ENCODE measurements at regions not wholly inside any gene's neighbourhood (a gene's known extent, or its start where the extent isn't known, plus 50 kb on each side); places are given as distances from the start of the nearest gene placed in this dataset.

DNA sequence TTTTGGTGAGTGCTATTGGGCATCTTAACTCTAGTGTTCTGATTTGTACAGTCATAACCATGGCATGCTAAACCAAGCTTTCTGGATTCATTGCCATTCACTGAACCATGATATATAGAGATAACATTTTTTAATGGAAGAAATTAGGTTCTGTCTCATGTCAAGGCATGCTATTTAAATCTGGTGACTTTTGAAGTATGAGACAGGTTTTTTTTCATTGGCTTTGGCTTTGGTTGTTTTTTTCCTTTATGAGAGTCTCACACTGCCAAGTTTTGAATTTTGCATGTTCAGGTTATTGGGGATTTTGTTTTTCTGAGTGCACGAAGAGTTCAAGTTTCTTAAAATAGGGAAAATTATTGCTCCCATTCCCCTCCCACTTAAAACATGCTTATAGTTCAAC, 141.3 kb upstream of the ADAMTS5 start:
- no peak for DNase-seq (ENCODE audit: low spot score)

DNA sequence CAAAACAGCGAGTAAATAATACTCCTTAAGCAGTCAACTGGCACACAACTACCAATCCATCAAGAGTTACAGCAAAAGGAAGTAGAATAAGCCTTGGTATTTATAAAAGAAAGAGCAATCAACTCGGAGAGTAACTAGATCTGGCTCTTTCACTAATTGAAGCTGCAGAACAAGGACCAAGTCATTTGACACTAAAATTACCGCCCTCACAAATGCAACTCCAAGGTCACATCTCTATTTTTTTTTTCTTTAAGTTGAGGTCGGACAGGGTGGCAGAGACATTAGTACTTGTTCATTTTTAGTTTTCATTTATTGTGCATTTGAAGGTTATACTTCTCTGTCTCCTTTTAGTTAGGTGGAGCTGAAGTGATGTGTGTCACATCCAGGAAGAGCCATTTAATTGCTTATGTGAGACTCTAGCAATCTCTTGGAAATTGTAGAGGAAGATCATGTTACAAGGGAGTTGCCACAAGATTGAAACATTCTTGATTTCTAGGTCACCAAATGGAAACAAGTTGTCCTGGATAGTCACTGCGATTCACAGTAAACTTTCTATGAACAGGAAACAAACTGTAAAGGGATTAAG, 138.1 kb upstream of the ADAMTS5 start:
- no peak for DNase-seq (ENCODE audit: low spot score)

DNA sequence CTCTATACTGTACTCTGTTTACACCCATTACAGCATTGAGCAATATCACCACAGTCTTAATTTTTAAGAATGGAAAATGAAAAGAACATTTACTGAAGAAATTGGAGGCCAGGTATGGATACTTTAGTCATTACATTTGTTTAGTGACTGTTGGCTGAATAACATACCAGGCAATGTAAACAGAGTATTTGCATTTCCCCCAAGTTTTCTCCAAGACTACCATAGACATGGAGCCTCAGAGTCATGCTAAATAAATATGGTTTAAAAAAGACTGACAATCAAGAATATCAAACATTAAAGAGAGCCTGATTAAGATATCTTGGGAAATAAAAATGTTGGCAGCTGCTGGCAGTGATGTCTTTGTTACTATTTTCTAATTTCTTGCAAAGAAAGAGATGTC, 136.9 kb upstream of the ADAMTS5 start:
- no peak for DNase-seq (ENCODE audit: low spot score)

DNA sequence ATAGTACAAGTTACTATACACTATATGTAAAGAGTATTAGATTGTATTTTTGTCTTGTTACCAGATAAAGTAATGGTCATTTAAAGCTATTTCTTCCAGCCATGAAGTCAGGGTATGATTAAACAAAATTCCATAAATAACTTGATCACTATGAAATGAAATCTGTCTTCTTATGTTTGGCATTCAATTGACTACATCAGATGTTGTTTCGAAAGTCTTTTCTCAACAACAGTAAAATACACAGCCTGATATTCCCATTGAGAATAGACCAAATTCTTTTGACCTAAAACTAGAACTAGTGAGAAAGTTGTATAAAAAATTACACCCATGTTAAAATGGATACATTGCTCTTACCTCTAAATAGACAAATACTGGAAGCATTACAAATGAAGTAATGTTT, 134.6 kb upstream of the ADAMTS5 start:
- no peak for DNase-seq (ENCODE audit: low spot score)

DNA sequence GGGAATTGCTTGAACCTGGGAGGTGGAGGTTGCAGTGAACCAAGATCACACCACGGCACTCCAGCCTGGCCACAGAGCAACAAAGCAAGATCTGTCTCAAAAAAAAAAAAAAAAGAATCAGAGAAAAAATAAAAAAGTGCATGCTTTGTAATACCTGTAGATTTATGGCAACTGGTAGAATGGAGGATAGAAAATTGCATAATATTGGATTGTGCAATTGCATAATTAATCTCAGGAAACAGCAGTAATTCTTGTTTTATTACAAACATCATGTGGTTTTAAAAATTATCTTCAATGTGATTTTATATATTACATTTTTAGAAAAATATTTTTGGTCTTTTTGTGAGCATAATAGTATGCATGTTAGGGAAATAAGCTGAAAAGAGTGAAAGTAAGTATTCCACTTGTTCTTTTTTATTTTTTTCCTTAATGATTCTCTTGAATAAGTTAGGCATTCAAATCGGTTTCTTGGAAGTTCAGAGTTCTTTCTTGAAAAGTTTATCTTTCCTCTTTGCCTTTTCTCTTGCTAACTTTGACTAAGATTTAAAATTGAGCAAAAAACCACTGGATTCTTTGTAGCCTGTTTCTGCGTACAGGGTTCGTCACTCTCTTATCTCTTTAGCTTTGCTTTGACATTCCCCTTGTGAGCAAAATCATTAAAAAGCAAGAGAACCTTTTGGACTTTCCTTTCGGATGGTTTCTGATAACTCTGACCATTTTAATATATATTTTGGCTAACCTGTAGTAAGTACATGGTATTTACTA, 127.5 kb upstream of the ADAMTS5 start:
- DNase-seq (ENCODE audit: low spot score): no peak

GRCh38 chr21:27086630-27087029, 119.7 kb upstream of the ADAMTS5 start:
- DNase-seq (ENCODE audit: low spot score): no peak

DNA sequence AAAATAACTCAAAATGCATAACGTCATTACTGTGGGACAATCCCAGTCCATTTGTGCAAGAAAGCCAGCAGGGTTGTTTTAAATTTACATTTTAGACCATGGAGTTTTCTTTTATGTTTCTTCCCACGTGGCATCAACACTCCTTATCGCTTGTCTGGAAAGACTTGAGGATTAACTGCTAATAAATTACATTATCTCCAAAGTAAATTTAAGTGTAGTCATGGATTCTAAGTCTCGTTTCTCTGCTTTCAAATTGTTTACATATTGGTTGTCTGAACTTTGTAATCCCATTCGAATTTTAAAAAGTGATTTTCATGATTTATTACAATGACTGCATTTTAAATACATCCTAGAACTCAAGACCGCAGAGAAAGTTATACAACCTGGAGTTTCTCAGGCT, 119.3 kb upstream of the ADAMTS5 start:
- no peak for DNase-seq (ENCODE audit: low spot score)

- DNase-seq (ENCODE audit: low spot score): no peak
Observed at GRCh38 chr21:27085387-27085786, 118.5 kb upstream of the ADAMTS5 start.

- no peak for DNase-seq (ENCODE audit: low spot score)
Observed at GRCh38 chr21:27083144-27083543, 116.3 kb upstream of the ADAMTS5 start.

GRCh38 chr21:27082431-27083010, 115.6 kb upstream of the ADAMTS5 start:
- no peak for DNase-seq (ENCODE audit: low spot score)

- DNase-seq (ENCODE audit: low spot score): no peak
Observed at GRCh38 chr21:27079636-27080240, 112.8 kb upstream of the ADAMTS5 start.

DNA sequence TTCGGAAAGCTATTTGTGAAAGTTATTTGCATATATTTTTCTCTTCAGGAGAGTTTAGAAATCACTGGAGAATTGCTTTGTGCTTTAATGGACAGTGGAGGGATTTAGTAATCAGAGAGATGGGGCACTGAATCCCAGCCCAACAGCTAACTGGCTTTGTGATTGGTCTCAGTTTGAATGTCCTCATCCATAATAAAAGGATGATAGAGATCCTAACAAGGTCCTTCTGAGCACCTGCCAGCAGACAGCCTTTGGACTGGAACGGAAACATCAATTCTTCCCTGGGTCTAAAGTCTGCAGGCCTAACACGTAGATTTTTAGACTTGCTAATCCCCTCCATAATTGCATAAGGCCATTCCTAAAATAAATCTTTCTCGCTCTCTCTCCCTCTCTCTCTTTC, 112.0 kb upstream of the ADAMTS5 start:
- no peak for DNase-seq (ENCODE audit: low spot score)

- no peak for DNase-seq (ENCODE audit: low spot score)
Observed at GRCh38 chr21:27077501-27077900, 110.6 kb upstream of the ADAMTS5 start.

- DNase-seq (ENCODE audit: low spot score): no peak
Observed at GRCh38 chr21:27076025-27076424, 109.1 kb upstream of the ADAMTS5 start.

DNA sequence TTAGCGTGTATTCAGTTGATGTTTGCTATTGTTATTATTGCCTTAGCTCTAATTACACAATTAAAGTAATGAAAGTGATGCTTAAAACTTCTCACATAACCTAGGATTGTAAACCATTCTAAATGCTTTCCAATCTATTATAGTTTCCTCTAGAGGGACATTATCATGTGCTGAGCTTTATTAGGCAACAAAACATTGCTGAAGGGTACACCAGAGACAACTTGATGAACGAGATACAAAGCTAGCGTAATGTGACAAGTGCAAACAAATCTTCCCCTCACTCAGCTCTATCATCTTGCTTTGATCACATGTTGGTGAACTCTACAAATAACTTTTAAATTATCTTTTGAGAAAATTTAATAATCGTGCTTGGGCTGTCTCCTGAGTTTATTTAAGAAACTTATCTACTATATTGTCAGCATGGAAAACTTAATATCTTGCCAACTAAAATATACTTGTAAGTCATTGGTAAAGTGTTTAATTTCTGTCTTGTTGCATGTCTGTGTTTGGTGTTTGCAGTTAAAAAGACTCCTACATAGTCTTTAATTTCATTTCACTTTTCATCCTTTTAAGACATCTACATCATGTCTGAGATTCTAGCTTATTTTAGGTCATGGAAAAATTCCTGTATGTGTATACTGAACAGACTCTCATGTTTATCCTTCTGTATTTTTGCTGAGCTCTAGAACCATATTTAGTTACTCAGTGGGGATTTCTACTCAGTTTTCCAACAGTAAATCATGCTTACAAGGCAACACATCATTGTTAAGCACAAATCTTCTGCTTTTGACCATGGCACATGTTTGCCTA, 104.2 kb upstream of the ADAMTS5 start:
- DNase-seq (ENCODE audit: low spot score): no peak

DNA sequence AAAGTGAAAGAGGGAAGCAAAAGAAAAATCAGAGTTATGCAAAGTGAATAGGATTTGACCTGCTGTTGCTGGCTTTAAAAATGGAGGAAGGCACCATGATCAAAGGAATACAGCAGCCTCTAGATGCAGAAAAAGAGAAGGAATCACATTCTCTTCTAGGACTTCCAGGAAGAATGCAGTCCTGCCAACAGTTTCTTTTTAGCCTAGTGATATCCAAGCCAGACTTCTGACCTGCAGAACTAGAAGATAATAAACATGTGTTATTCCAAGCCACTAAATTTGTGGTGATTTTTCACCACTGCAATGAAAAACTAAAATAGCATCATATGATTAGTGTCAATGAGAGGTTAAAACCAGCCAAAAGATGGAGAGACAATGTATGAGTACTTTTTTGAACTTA, 101.9 kb upstream of the ADAMTS5 start:
- no peak for DNase-seq (ENCODE audit: low spot score)

- no peak for DNase-seq (ENCODE audit: low spot score)
Observed at GRCh38 chr21:27067226-27067625, 100.3 kb upstream of the ADAMTS5 start.

GRCh38 chr21:27062443-27062842, 95.6 kb upstream of the ADAMTS5 start:
- DNase-seq (ENCODE audit: low spot score): no peak

DNA sequence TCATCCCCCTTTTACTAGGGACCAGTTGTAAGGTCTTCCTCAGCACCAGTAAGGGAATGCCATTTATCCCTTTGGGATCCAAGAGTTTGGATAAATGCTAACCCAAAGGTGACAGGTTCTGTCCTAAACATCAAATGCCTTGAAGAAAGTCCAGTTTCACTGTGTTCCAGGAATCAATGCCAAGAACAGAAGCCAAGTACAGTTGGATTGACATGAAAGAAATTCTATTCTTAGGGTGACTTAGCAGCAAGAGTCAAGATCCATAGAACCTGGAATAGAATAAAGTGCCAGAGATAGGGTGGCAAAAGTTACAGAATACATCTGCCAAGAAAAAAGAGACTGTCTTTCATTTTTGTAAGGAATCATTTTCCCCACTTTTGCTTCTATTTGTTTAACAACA, 94.9 kb upstream of the ADAMTS5 start:
- DNase-seq (ENCODE audit: low spot score): no peak

- no peak for DNase-seq (ENCODE audit: low spot score)
Observed at GRCh38 chr21:27060190-27060589, 93.3 kb upstream of the ADAMTS5 start.

- no peak for DNase-seq (ENCODE audit: low spot score)
Observed at GRCh38 chr21:27058673-27059605, 92.1 kb upstream of the ADAMTS5 start.
